Myocyte (in vitro differentiated cells): ENCODE measurements at regions not wholly inside any gene's neighbourhood (a gene's known extent, or its start where the extent isn't known, plus 50 kb on each side); places are given as distances from the start of the nearest gene placed in this dataset.

Experiments used
- DNase-seq: peaks from one replicate; pipeline ENCODE4 v3.0.0-alpha.2; 2012; ENCODE audit warnings: low read depth

- DNase-seq, result no peak
These were observed 251.6 kb upstream of the MEOX2 start for GRCh38 chr7:15938115-15938514.

- DNase-seq, result no peak
These were observed 251.1 kb upstream of the MEOX2 start for GRCh38 chr7:15937571-15937970.

- DNase-seq, result no peak
These were observed 250.5 kb upstream of the MEOX2 start for GRCh38 chr7:15936991-15937390.

GRCh38 chr7:15932318-15932717 is 245.8 kb upstream of the MEOX2 start:
- no peak for DNase-seq

- no peak for DNase-seq
These were observed 242.9 kb upstream of the MEOX2 start for GRCh38 chr7:15929411-15929810.

- no peak for DNase-seq
These were observed 239.1 kb upstream of the MEOX2 start for GRCh38 chr7:15925608-15926007.

- no peak for DNase-seq
These were observed 238.4 kb upstream of the MEOX2 start for GRCh38 chr7:15924910-15925309.

GRCh38 chr7:15922002-15922401 is 235.5 kb upstream of the MEOX2 start:
- no peak for DNase-seq

- DNase-seq, result peak; percentile 54
These were observed 235.1 kb upstream of the MEOX2 start for GRCh38 chr7:15921576-15921975.

GRCh38 chr7:15920953-15921352 is 234.5 kb upstream of the MEOX2 start:
- DNase-seq, result no peak

GRCh38 chr7:15916681-15917380 is 230.3 kb upstream of the MEOX2 start:
- DNase-seq, result no peak

GRCh38 chr7:15915686-15916293 is 229.3 kb upstream of the MEOX2 start:
- no peak for DNase-seq

GRCh38 chr7:15914611-15915010 is 228.1 kb upstream of the MEOX2 start:
- DNase-seq, result no peak

- DNase-seq, result no peak
These were observed 220.0 kb upstream of the MEOX2 start for GRCh38 chr7:15906436-15906835.

- DNase-seq, result no peak
These were observed 219.0 kb upstream of the MEOX2 start for GRCh38 chr7:15905251-15906040.

GRCh38 chr7:15891151-15891881 is 204.8 kb upstream of the MEOX2 start:
- DNase-seq, result no peak

GRCh38 chr7:15889507-15889906 is 203.0 kb upstream of the MEOX2 start:
- peak; percentile 40 for DNase-seq

GRCh38 chr7:15888090-15888489 is 201.6 kb upstream of the MEOX2 start:
- no peak for DNase-seq

GRCh38 chr7:15886626-15887025 is 200.1 kb upstream of the MEOX2 start:
- DNase-seq, result no peak

- DNase-seq, result no peak
These were observed 199.2 kb upstream of the MEOX2 start for GRCh38 chr7:15885678-15886077.

GRCh38 chr7:15874774-15875173 is 188.3 kb upstream of the MEOX2 start:
- DNase-seq, result no peak

- DNase-seq, result no peak
These were observed 183.9 kb upstream of the MEOX2 start for GRCh38 chr7:15870347-15870746.
